Sigmoid colon (tissue), 6 donors: ENCODE measurements at regions not wholly inside any gene's neighbourhood (a gene's known extent, or its start where the extent isn't known, plus 50 kb on each side); places are given as distances from the start of the nearest gene placed in this dataset.

Experiments used
- DNase-seq: peaks from one replicate; pipeline ENCODE4 v3.0.0-alpha.2; 2019
- H3K27ac ChIP-seq, 4 donors: fragments of 200-600 bp; sonication (generic); one replicate each; pipeline ENCODE4 v1.5.1; 2016 to 2019; ENCODE audit warnings: mild to moderate bottlenecking in 1 of 4
- H3K27me3 ChIP-seq, 3 donors: fragments of 200-600 bp; sonication (generic); one replicate each; pipeline ENCODE4 v1.5.1; 2019; ENCODE audit warnings: mild to moderate bottlenecking in 1 of 3
- H3K36me3 ChIP-seq, 4 donors: fragments of 200-600 bp; sonication (generic); one replicate each; pipeline ENCODE4 v1.5.1; 2016 to 2019
- H3K4me1 ChIP-seq, 4 donors: fragments of 200-600 bp; sonication (generic); one replicate each; pipeline ENCODE4 v1.5.1; 2017 to 2019
- H3K4me3 ChIP-seq, 4 donors: fragments of 200-600 bp; sonication (generic); one replicate each; pipeline ENCODE4 v1.5.1; 2017 to 2019; ENCODE audit warnings: mild to moderate bottlenecking in 2 of 4, moderate library complexity in 1 of 4
- H3K9me3 ChIP-seq, 4 donors: fragments of 200-600 bp in 3 of 4; sonication (generic) in 3 of 4; one replicate each; pipeline versions ENCODE4 v1.5.1 to v1.6.1; 2013 to 2019
- CTCF ChIP-seq, 4 experiments: fragments of 450-650 bp in 3 of 4; fragments of 200-600 bp in 1 of 4; IDR thresholded peaks; one replicate each; pipeline ENCODE4 v1.5.1; 2016 to 2019; ENCODE audit warnings: antibody characterized with exemption in 4 of 4, mild to moderate bottlenecking in 3 of 4, moderate library complexity in 2 of 4
- EP300 ChIP-seq, 4 donors: sonication (generic); formaldehyde crosslinking; IDR thresholded peaks; one replicate each; pipeline ENCODE4 v1.6.1; 2017; ENCODE audit warnings: antibody characterized with exemption in 4 of 4
- POLR2A ChIP-seq, 2 donors: fragments of 450-650 bp; IDR thresholded peaks; one replicate each; pipeline ENCODE4 v1.6.1; 2016; ENCODE audit warnings: antibody characterized with exemption in 2 of 2, mild to moderate bottlenecking in 2 of 2, moderate library complexity in 2 of 2
- POLR2AphosphoS5 ChIP-seq, 4 donors: sonication (generic); formaldehyde crosslinking; IDR thresholded peaks; one replicate each; pipeline ENCODE4 v1.6.1; 2017; ENCODE audit warnings: antibody characterized with exemption in 4 of 4
- WGBS, 2 donors: extraction: QIAGEN DNeasy Blood & Tissue Kit; methylation state at CpG; one replicate each; pipeline ENCODE4 v1.1.7; 2013; 5-methylcytosine and 5-hydroxymethylcytosine counted together
- intact Hi-C: fragments of 100-400 bp; cut with DNase I; formaldehyde crosslinking; loops from one replicate; pipeline ENCODE4 v1.15.1; 2023
- donor health status: healthy with polysubstance abuse.
- donor health status: healthy.

DNA sequence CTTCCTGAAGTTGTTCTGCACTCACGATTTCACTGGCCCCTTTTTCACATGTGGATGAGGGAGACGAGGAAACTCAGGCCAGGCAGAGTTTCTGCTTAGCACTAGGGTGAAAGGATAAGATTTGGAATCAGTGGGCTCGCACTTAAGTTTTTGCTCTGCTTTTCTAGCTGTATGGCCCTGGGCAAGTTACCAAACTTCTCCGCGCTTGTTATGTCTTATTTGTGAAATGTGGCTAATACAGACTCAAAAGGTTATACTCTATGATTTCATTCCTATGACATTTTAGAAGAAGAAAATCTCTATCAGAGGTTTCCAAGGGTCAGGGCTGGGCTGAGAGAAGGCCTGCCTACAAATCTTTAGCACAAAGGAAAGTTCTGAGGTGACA lies 191.9 kb upstream of the LRIG1 start:
- no peaks in the 10 kb centered on the region for H3K36me3 ChIP-seq
- H3K27me3 ChIP-seq, result no peaks in the 10 kb centered on the region
- H3K27ac ChIP-seq, result peak overlapping the region; percentile 56 to 83 (median 78)
- intact Hi-C loops, result loop anchor here (1.0 to 5.0 kb wide), 4 partner anchors 9 to 275 kb away; partner anchors contain the start of gene LRIG1
- no peak overlapping the region for H3K4me3 ChIP-seq
- peaks cover 0 to 48% (median 40%) of the 10 kb centered on the region in 4 donors for H3K4me1 ChIP-seq
- TF ChIP-seq CTCF (IDR thresholded peaks at IDR 0.05) (no peak), EP300 (IDR thresholded peaks at IDR 0.05) (no peak), POLR2AphosphoS5 (IDR thresholded peaks at IDR 0.05) (no peak)
- WGBS, 2 donors, result 63 to 71% methylated on average over 5 of the region's 5 CpGs
- no peak for DNase-seq
- no peaks in the 10 kb centered on the region for H3K9me3 ChIP-seq

GRCh38 chr3:66693461-66694031 lies 192.7 kb upstream of the LRIG1 start:
- TF ChIP-seq EP300 (IDR thresholded peaks at IDR 0.05), result no peak
- peak in 2 of 4 donors; percentile 8 to 14 for TF ChIP-seq POLR2AphosphoS5 (IDR thresholded peaks at IDR 0.05)
- TF ChIP-seq POLR2A (IDR thresholded peaks at IDR 0.05), result no peak

DNA sequence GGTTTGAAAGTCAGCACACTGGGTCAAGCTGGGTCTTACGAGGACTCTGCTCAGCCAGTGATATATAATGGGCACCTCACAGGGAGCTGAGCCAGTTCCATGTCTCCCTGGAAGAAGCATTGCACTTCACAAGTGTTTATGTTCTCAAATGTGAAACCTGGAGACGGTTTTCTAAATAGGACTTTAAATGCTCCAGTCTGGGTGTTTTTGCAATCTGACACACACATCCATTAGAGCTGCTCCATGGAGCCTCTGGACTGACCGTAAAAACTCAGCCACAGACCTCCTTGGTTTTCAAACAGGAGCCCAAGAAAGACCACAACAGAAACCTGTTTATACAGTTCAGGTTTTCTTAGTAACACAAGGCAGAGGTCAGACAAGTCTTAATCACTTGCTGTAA lies 201.3 kb upstream of the LRIG1 start:
- 82 to 89% methylated on average over 3 of the region's 3 CpGs for WGBS, 2 donors

More at GRCh38 chr3:66693461-66694031, 192.7 kb upstream of the LRIG1 start:
- peak; percentile 74 for DNase-seq
- H3K4me1 ChIP-seq, result peaks cover 0 to 48% (median 40%) of the 10 kb centered on the region in 4 donors
- intact Hi-C loops, result loop anchor here (5.0 kb wide), 3 partner anchors 76 to 276 kb away; partner anchors contain the start of gene LRIG1
- H3K9me3 ChIP-seq, result no peaks in the 10 kb centered on the region
- WGBS, 2 donors, result 23 to 52% methylated on average over 10 of the region's 10 CpGs
- no peak overlapping the region for H3K4me3 ChIP-seq
- no peaks in the 10 kb centered on the region for H3K27me3 ChIP-seq
- H3K36me3 ChIP-seq, result no peaks in the 10 kb centered on the region
- peak overlapping the region; percentile 56 to 83 (median 78) for H3K27ac ChIP-seq

GRCh38 chr3:66703501-66703900 lies 202.7 kb upstream of the LRIG1 start:
- H3K27ac ChIP-seq, result peak overlapping the region in 3 of 4 donors; percentile 68 to 83 (median 80)
- no peak for DNase-seq
- 92 to 96% methylated on average over 2 of the region's 2 CpGs for WGBS, 2 donors
- H3K27me3 ChIP-seq, result no peaks in the 10 kb centered on the region
- intact Hi-C loops, result loop anchor here (2.0 to 5.0 kb wide), 4 partner anchors 114 to 426 kb away; no protein-coding TSS in a partner anchor
- TF ChIP-seq EP300 (IDR thresholded peaks at IDR 0.05) (no peak), CTCF (IDR thresholded peaks at IDR 0.05) (no peak), POLR2AphosphoS5 (IDR thresholded peaks at IDR 0.05) (no peak), POLR2A (IDR thresholded peaks at IDR 0.05) (no peak)
- no peak overlapping the region for H3K4me3 ChIP-seq
- no peaks in the 10 kb centered on the region for H3K36me3 ChIP-seq
- no peaks in the 10 kb centered on the region for H3K9me3 ChIP-seq
- peaks cover 0 to 59% (median 53%) of the 10 kb centered on the region in 4 donors for H3K4me1 ChIP-seq

More for the DNA sequence above, 201.3 kb upstream of the LRIG1 start:
- TF ChIP-seq POLR2AphosphoS5 (IDR thresholded peaks at IDR 0.05) (peak; percentile 78 to 93 (median 84)), CTCF (IDR thresholded peaks at IDR 0.05) (no peak), EP300 (IDR thresholded peaks at IDR 0.05) (peak in 3 of 4 donors; percentile 49 to 76 (median 74)), POLR2A (IDR thresholded peaks at IDR 0.05) (no peak)
- no peaks in the 10 kb centered on the region for H3K27me3 ChIP-seq
- H3K27ac ChIP-seq, result peak overlapping the region; percentile 58 to 83 (median 74)
- H3K4me1 ChIP-seq, result peaks cover 0 to 55% (median 51%) of the 10 kb centered on the region in 4 donors
- peak; percentile 90 for DNase-seq
- no peaks in the 10 kb centered on the region for H3K36me3 ChIP-seq
- H3K4me3 ChIP-seq, result no peak overlapping the region
- intact Hi-C loops, result loop anchor here (2.0 to 5.0 kb wide), 4 partner anchors 115 to 425 kb away; no protein-coding TSS in a partner anchor
- no peaks in the 10 kb centered on the region for H3K9me3 ChIP-seq

GRCh38 chr3:66705076-66705475 lies 204.3 kb upstream of the LRIG1 start:
- no peaks in the 10 kb centered on the region for H3K9me3 ChIP-seq
- TF ChIP-seq CTCF (IDR thresholded peaks at IDR 0.05) (no peak), POLR2AphosphoS5 (IDR thresholded peaks at IDR 0.05) (no peak), EP300 (IDR thresholded peaks at IDR 0.05) (no peak), POLR2A (IDR thresholded peaks at IDR 0.05) (no peak)
- no peak for DNase-seq
- 82 to 85% methylated on average over 2 of the region's 2 CpGs for WGBS, 2 donors
- intact Hi-C loops, result loop anchor here (5.0 kb wide), 1 partner anchor 288 kb away; no protein-coding TSS in a partner anchor
- H3K27ac ChIP-seq, result peak overlapping the region; percentile 0 to 83 (median 66)
- H3K27me3 ChIP-seq, result no peaks in the 10 kb centered on the region
- H3K4me3 ChIP-seq, result no peak overlapping the region
- H3K4me1 ChIP-seq, result peaks cover 0 to 75% (median 65%) of the 10 kb centered on the region in 4 donors
- H3K36me3 ChIP-seq, result no peaks in the 10 kb centered on the region
